Smooth muscle cell (in vitro differentiated cells): ENCODE measurements at regions not wholly inside any gene's neighbourhood (a gene's known extent, or its start where the extent isn't known, plus 50 kb on each side); places are given as distances from the start of the nearest gene placed in this dataset.

Source experiments
- DNase-seq: peaks from one replicate; lab custom pipeline; 2025; ENCODE audit not compliant: unreplicated experiment; lab: John Stamatoyannopoulos, UW
- H2AFZ ChIP-seq: fragments of 200-600 bp; sonication (generic); 2 replicates; pipeline ENCODE4 v1.6.0; 2016; ENCODE audit warnings: antibody characterized with exemption, low read depth, mild to moderate bottlenecking
- H3F3A ChIP-seq: fragments of 200-600 bp; sonication (generic); 2 replicates; pipeline ENCODE4 v1.6.0; 2017; ENCODE audit warnings: antibody characterized with exemption, low read depth
- H3K27ac ChIP-seq: fragments of 200-600 bp; sonication (generic); 2 replicates; pipeline ENCODE4 v1.5.1; 2016; ENCODE audit warnings: low read depth, mild to moderate bottlenecking
- H3K27me3 ChIP-seq: fragments of 200-600 bp; sonication (generic); 2 replicates; pipeline ENCODE4 v1.6.1; 2016; ENCODE audit warnings: low read depth, mild to moderate bottlenecking
- H3K36me3 ChIP-seq: fragments of 200-600 bp; sonication (generic); 2 replicates; pipeline ENCODE4 v1.5.1; 2016; ENCODE audit warnings: low read depth
- H3K4me1 ChIP-seq: fragments of 200-600 bp; sonication (generic); 2 replicates; pipeline ENCODE4 v1.5.1; 2016; ENCODE audit warnings: low read depth
- H3K4me2 ChIP-seq: fragments of 200-600 bp; sonication (generic); 2 replicates; pipeline ENCODE4 v1.6.0; 2016; ENCODE audit warnings: mild to moderate bottlenecking
- H3K4me3 ChIP-seq: fragments of 200-600 bp; sonication (generic); 2 replicates; pipeline ENCODE4 v1.5.1; 2016; ENCODE audit warnings: mild to moderate bottlenecking
- H3K79me2 ChIP-seq: fragments of 200-600 bp; sonication (generic); 2 replicates; pipeline ENCODE4 v1.6.0; 2016; ENCODE audit warnings: low read depth, mild to moderate bottlenecking
- H3K9ac ChIP-seq: fragments of 200-600 bp; sonication (generic); 2 replicates; pipeline ENCODE4 v1.6.0; 2016; ENCODE audit warnings: low read depth
- H3K9me3 ChIP-seq: fragments of 200-600 bp; sonication (generic); replicated peaks from 2 replicates; pipeline ENCODE4 v1.5.1; 2016; ENCODE audit warnings: low read depth
- H4K20me1 ChIP-seq: fragments of 200-600 bp; sonication (generic); 2 replicates; pipeline ENCODE4 v1.6.0; 2016; ENCODE audit warnings: low read depth
- WGBS: methylation state at CpG from one replicate; pipeline ENCODE4 v1.1.7; 2016; ENCODE audit warnings: low lambda C conversion rate; 5-methylcytosine and 5-hydroxymethylcytosine counted together
- TF ChIP-seq, protein P1 (sequence below): fragments of 200-600 bp; sonication (generic); IDR thresholded peaks from 2 replicates; pipeline ENCODE4 v1.5.1; 2017; ENCODE audit warnings: borderline replicate concordance, mild to moderate bottlenecking, antibody characterized with exemption; ENCODE audit not compliant: insufficient read depth, poor library complexity, severe bottlenecking

DNA sequence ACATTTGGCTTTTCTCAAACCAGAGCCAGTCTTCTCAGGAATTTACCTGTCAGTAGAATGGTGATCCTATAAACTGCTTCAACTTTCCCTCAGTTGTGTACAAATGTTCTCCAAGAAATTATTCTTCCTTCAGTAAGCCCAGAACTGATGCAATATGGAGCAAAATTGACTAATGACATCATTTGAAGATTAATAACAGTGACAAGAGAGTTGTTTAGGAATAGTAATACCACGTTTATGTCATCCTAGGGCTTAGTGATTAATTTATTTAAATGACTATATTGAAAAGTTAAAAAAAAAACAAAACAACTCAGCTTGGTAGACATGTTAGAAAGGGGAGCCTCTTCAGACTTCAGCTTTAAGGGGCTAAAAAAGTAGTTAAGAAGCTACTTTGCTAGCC, 933.2 kb downstream of the GATA3 start:
- Histone ChIP-seq H3K27ac (no peak overlapping the region), H3K27me3 (no peaks in the 10 kb centered on the region), H3K9ac (no peak overlapping the region), H3K4me1 (no peaks in the 10 kb centered on the region), H3K9me3 (no peaks in the 10 kb centered on the region), H3K36me3 (no peaks in the 10 kb centered on the region), H3K4me3 (no peak overlapping the region), H2AFZ (peak overlapping the region; percentile 21), H3K4me2 (no peak overlapping the region), H4K20me1 (no peaks in the 10 kb centered on the region), H3K79me2 (no peaks in the 10 kb centered on the region), H3F3A (no peaks in the 10 kb centered on the region)
- DNase-seq, result no peak
- TF ChIP-seq, protein P1, sequence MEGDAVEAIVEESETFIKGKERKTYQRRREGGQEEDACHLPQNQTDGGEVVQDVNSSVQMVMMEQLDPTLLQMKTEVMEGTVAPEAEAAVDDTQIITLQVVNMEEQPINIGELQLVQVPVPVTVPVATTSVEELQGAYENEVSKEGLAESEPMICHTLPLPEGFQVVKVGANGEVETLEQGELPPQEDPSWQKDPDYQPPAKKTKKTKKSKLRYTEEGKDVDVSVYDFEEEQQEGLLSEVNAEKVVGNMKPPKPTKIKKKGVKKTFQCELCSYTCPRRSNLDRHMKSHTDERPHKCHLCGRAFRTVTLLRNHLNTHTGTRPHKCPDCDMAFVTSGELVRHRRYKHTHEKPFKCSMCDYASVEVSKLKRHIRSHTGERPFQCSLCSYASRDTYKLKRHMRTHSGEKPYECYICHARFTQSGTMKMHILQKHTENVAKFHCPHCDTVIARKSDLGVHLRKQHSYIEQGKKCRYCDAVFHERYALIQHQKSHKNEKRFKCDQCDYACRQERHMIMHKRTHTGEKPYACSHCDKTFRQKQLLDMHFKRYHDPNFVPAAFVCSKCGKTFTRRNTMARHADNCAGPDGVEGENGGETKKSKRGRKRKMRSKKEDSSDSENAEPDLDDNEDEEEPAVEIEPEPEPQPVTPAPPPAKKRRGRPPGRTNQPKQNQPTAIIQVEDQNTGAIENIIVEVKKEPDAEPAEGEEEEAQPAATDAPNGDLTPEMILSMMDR, result no peak
- 26% methylated on average over 1 of the region's 1 CpG for WGBS

GRCh38 chr10:8990280-8990987, 935.9 kb downstream of the GATA3 start:
- Histone ChIP-seq H3F3A (no peaks in the 10 kb centered on the region), H3K27me3 (no peaks in the 10 kb centered on the region), H2AFZ (no peak overlapping the region), H3K4me2 (no peak overlapping the region), H3K36me3 (no peaks in the 10 kb centered on the region), H3K4me3 (no peak overlapping the region), H3K4me1 (no peaks in the 10 kb centered on the region), H3K79me2 (no peaks in the 10 kb centered on the region), H3K9ac (no peak overlapping the region), H4K20me1 (no peaks in the 10 kb centered on the region), H3K27ac (no peak overlapping the region), H3K9me3 (no peaks in the 10 kb centered on the region)
- no peak for DNase-seq
- TF ChIP-seq, protein P1, result no peak
- 76% methylated on average over 3 of the region's 3 CpGs for WGBS

GRCh38 chr10:8992009-8992408, 937.5 kb downstream of the GATA3 start:
- no peak overlapping the region for H2AFZ ChIP-seq
- H3K36me3 ChIP-seq, result no peaks in the 10 kb centered on the region
- no peaks in the 10 kb centered on the region for H3K79me2 ChIP-seq
- TF ChIP-seq, protein P1, result no peak
- no peak overlapping the region for H3K27ac ChIP-seq
- H3F3A ChIP-seq, result no peaks in the 10 kb centered on the region
- no peak overlapping the region for H3K4me3 ChIP-seq
- no peak overlapping the region for H3K9ac ChIP-seq
- no peaks in the 10 kb centered on the region for H3K27me3 ChIP-seq
- H3K9me3 ChIP-seq, result no peaks in the 10 kb centered on the region
- H3K4me2 ChIP-seq, result no peak overlapping the region
- no peaks in the 10 kb centered on the region for H4K20me1 ChIP-seq
- no peaks in the 10 kb centered on the region for H3K4me1 ChIP-seq
- no peak for DNase-seq
- 88% methylated on average over 1 of the region's 1 CpG for whole genome bisulfite sequencing

DNA sequence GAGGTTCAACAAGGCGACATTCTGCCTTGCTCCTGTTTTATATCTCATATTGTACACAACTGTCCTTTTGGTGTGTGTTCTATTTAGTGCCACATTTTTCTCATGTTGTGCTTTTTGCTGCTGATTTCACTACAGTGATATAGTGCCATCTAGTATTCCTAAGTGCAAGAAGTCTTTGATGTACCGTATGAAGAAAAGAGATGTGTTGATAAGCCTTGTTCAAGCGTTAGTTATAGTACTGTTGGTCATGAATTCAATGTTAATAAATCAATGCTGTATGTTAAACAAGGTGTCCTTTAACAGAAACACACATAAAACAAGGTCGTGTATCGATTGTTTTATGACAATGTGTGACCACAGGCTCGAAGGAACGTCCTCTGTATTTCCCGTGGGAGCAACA, 939.4 kb downstream of the GATA3 start:
- H3K36me3 ChIP-seq, result no peaks in the 10 kb centered on the region
- DNase-seq, result no peak
- H3K4me1 ChIP-seq, result no peaks in the 10 kb centered on the region
- H4K20me1 ChIP-seq, result no peaks in the 10 kb centered on the region
- H3K27me3 ChIP-seq, result no peaks in the 10 kb centered on the region
- no peak overlapping the region for H3K4me3 ChIP-seq
- WGBS, result 91% methylated on average over 8 of the region's 8 CpGs
- no peaks in the 10 kb centered on the region for H3F3A ChIP-seq
- no peaks in the 10 kb centered on the region for H3K79me2 ChIP-seq
- H3K4me2 ChIP-seq, result no peak overlapping the region
- H3K9ac ChIP-seq, result no peak overlapping the region
- H2AFZ ChIP-seq, result no peak overlapping the region
- TF ChIP-seq, protein P1, result no peak
- H3K9me3 ChIP-seq, result no peaks in the 10 kb centered on the region
- H3K27ac ChIP-seq, result no peak overlapping the region
